Prostate gland (tissue), 2 donors: ENCODE measurements at regions not wholly inside any gene's neighbourhood (a gene's known extent, or its start where the extent isn't known, plus 50 kb on each side); places are given as distances from the start of the nearest gene placed in this dataset.

ENCODE experiments used
- CTCF ChIP-seq, 4 experiments: fragments of 200-600 bp in 2 of 4; fragments of 450-650 bp in 2 of 4; sonication (generic) in 2 of 4; IDR thresholded peaks; 1 replicate in 3 of 4; 2 replicates in 1 of 4; pipeline ENCODE4 v1.5.1; 2016 to 2019; ENCODE audit warnings: antibody characterized with exemption in 4 of 4, mild to moderate bottlenecking in 2 of 4, moderate library complexity in 2 of 4
- POLR2A ChIP-seq: fragments of 450-650 bp; IDR thresholded peaks from one replicate; pipeline ENCODE4 v1.6.1; 2016; ENCODE audit warnings: antibody characterized with exemption, mild to moderate bottlenecking
- POLR2AphosphoS5 ChIP-seq: sonication (generic); formaldehyde crosslinking; IDR thresholded peaks from one replicate; pipeline ENCODE4 v1.6.1; 2017; ENCODE audit warnings: antibody characterized with exemption

- TF ChIP-seq CTCF (IDR thresholded peaks at IDR 0.05) (no peak), POLR2A (no peak), POLR2AphosphoS5 (no peak)
Measured at GRCh38 chr2:155190342-155190741, 491.8 kb downstream of the KCNJ3 start.
